Keratinocyte (primary cell): ENCODE measurements at regions not wholly inside any gene's neighbourhood (a gene's known extent, or its start where the extent isn't known, plus 50 kb on each side); places are given as distances from the start of the nearest gene placed in this dataset.

Experiments used
- DNase-seq: peaks from one replicate; pipeline ENCODE4 v3.0.0-alpha.2; 2011; ENCODE audit warnings: low read depth, missing footprints, low spot score
- FAIRE-seq: peaks from 2 replicates; lab custom pipeline; 2011; peaks lifted over from hg19 to GRCh38; lab: Jason Lieb, UNC
- H2AFZ ChIP-seq: 2 replicates; pipeline ENCODE4 v1.6.0; 2012; ENCODE audit warnings: low read length, control low read depth, inconsistent platforms; ENCODE audit not compliant: control insufficient read depth
- H3K27ac ChIP-seq: 2 replicates; pipeline ENCODE4 v1.5.1; 2011; ENCODE audit warnings: low read length; ENCODE audit not compliant: control insufficient read depth, insufficient read depth
- H3K27me3 ChIP-seq: 3 replicates; pipeline ENCODE4 v1.6.0; 2011; ENCODE audit warnings: low read length; ENCODE audit not compliant: control insufficient read depth, insufficient read depth; ENCODE audit errors: extremely low read depth
- H3K36me3 ChIP-seq, 2 experiments: 2 replicates in 1 of 2; 3 replicates in 1 of 2; pipeline ENCODE4 v1.5.1; 2011; ENCODE audit warnings: low read length in 2 of 2, mild to moderate bottlenecking in 1 of 2; ENCODE audit not compliant: control insufficient read depth in 2 of 2, insufficient read depth in 2 of 2; ENCODE audit errors: extremely low read depth in 1 of 2
- H3K4me1 ChIP-seq: 3 replicates; pipeline ENCODE4 v1.5.1; 2011; ENCODE audit warnings: low read length; ENCODE audit not compliant: control insufficient read depth, insufficient read depth; ENCODE audit errors: extremely low read depth
- H3K4me2 ChIP-seq: 3 replicates; pipeline ENCODE4 v1.6.0; 2011; ENCODE audit warnings: low read depth, low read length; ENCODE audit not compliant: control insufficient read depth, insufficient read depth; ENCODE audit errors: extremely low read depth
- H3K4me3 ChIP-seq, 3 experiments: fragments of 200-600 bp in 1 of 3; sonication (generic) in 1 of 3; 2 replicates in 2 of 3; 3 replicates in 1 of 3; pipeline ENCODE4 v1.5.1; 2011 to 2016; ENCODE audit warnings: low read length in 3 of 3, mild to moderate bottlenecking in 3 of 3, control low read depth in 2 of 3, inconsistent platforms in 1 of 3, low read depth in 1 of 3, mixed read lengths in 1 of 3, mixed run types in 1 of 3, moderate library complexity in 1 of 3; ENCODE audit not compliant: control insufficient read depth in 2 of 3, insufficient read depth in 2 of 3; ENCODE audit errors: extremely low read depth in 1 of 3
- H3K79me2 ChIP-seq: 2 replicates; pipeline ENCODE4 v1.6.0; 2012; ENCODE audit warnings: low read length; ENCODE audit not compliant: control insufficient read depth, insufficient read depth
- H3K9ac ChIP-seq: 3 replicates; pipeline ENCODE4 v1.6.0; 2011; ENCODE audit warnings: low read length; ENCODE audit not compliant: control insufficient read depth, insufficient read depth; ENCODE audit errors: extremely low read depth
- H3K9me1 ChIP-seq: 3 replicates; pipeline ENCODE4 v1.6.0; 2011; ENCODE audit warnings: low read length; ENCODE audit not compliant: control insufficient read depth, insufficient read depth; ENCODE audit errors: extremely low read depth
- H3K9me3 ChIP-seq: 2 replicates; pipeline ENCODE4 v1.5.1; 2012; ENCODE audit warnings: low read depth, low read length; ENCODE audit not compliant: control insufficient read depth
- H4K20me1 ChIP-seq: 3 replicates; pipeline ENCODE4 v1.6.0; 2011; ENCODE audit warnings: low read length; ENCODE audit not compliant: control insufficient read depth, insufficient read depth; ENCODE audit errors: extremely low read depth
- CTCF ChIP-seq, 3 experiments: IDR thresholded peaks in 1 of 3; conservative IDR thresholded peaks in 1 of 3; optimal IDR thresholded peaks in 1 of 3; 2 replicates in 2 of 3; 3 replicates in 1 of 3; pipeline versions ENCODE3 to v1.5.1; 2011; ENCODE audit warnings: low read length in 3 of 3, mild to moderate bottlenecking in 3 of 3, moderate library complexity in 2 of 3, control low read depth in 1 of 3, inconsistent platforms in 1 of 3; ENCODE audit not compliant: insufficient read depth in 2 of 3; ENCODE audit errors: extremely low read depth in 1 of 3
- EZH2 ChIP-seq: IDR thresholded peaks from one replicate; pipeline ENCODE4 v1.6.1; 2012; ENCODE audit warnings: inconsistent platforms, mild to moderate bottlenecking, low read length, moderate library complexity
- dilution Hi-C: fragments of 300-500 bp; cut with MboI; formaldehyde crosslinking; loops from one replicate; pipeline ENCODE4 v1.7.0; 2020; ENCODE audit warnings: low sequenced_read_pairs; ENCODE audit not compliant: extremely low pct_ligation_motif_present

- no peaks in the 10 kb centered on the region for H3K9me3 ChIP-seq
- H3K79me2 ChIP-seq, result no peaks in the 10 kb centered on the region
- H3K27ac ChIP-seq, result no peak overlapping the region
- TF ChIP-seq EZH2, result no peak
- TF ChIP-seq CTCF (optimal IDR thresholded peaks at IDR 0.05 in 1 of 3, IDR thresholded peaks at IDR 0.05 in 1 of 3, conservative IDR thresholded peaks at IDR 0.05 in 1 of 3; ENCODE audit: extremely low read depth in 1 of 3, insufficient read depth in 2 of 3, low read length in 3 of 3), result no peak
- no peaks in the 10 kb centered on the region for H3K4me1 ChIP-seq
- no peaks in the 10 kb centered on the region for H3K27me3 ChIP-seq
- DNase-seq (no peak), FAIRE-seq (no peak)
- H3K36me3 ChIP-seq, result no peaks in the 10 kb centered on the region
- H3K9ac ChIP-seq, result no peak overlapping the region
- no peaks in the 10 kb centered on the region for H4K20me1 ChIP-seq
- peak overlapping the region; percentile 27 for H3K4me2 ChIP-seq
- dilution Hi-C loops, result no loop called here
- H3K9me1 ChIP-seq, result no peaks in the 10 kb centered on the region
- no peak overlapping the region for H3K4me3 ChIP-seq
- H2AFZ ChIP-seq, result no peak overlapping the region
Measured at GRCh38 chr14:66293533-66294105, 192.6 kb upstream of the CCDC196 start.

- dilution Hi-C loops, result no loop called here
- Histone ChIP-seq H3K4me2 (no peak overlapping the region), H3K4me1 (no peaks in the 10 kb centered on the region), H3K9me3 (no peaks in the 10 kb centered on the region), H3K79me2 (no peaks in the 10 kb centered on the region), H3K9me1 (no peaks in the 10 kb centered on the region), H3K4me3 (no peak overlapping the region), H3K9ac (no peak overlapping the region), H2AFZ (no peak overlapping the region), H3K27me3 (no peaks in the 10 kb centered on the region), H3K36me3 (no peaks in the 10 kb centered on the region), H3K27ac (no peak overlapping the region), H4K20me1 (no peaks in the 10 kb centered on the region)
- FAIRE-seq (no peak), DNase-seq (no peak)
- TF ChIP-seq EZH2 (no peak), CTCF (optimal IDR thresholded peaks at IDR 0.05 in 1 of 3, IDR thresholded peaks at IDR 0.05 in 1 of 3, conservative IDR thresholded peaks at IDR 0.05 in 1 of 3; ENCODE audit: extremely low read depth in 1 of 3, insufficient read depth in 2 of 3, low read length in 3 of 3) (no peak)
Measured at GRCh38 chr14:66295386-66295785, 190.8 kb upstream of the CCDC196 start.
